Immature natural killer cell (primary cell): ENCODE measurements at regions not wholly inside any gene's neighbourhood (a gene's known extent, or its start where the extent isn't known, plus 50 kb on each side); places are given as distances from the start of the nearest gene placed in this dataset.

ENCODE experiments used
- DNase-seq, 3 donors: peaks; one replicate each; pipeline ENCODE4 v3.0.0; 2022; ENCODE audit warnings: mixed read lengths in 1 of 3
- H3K27ac Mint-ChIP-seq, 6 donors: one replicate each; pipeline ENCODE4 v1.8.0; 2020; ENCODE audit warnings: mixed read lengths in 6 of 6, mild to moderate bottlenecking in 5 of 6, inconsistent platforms in 4 of 6, moderate library complexity in 3 of 6
- H3K27me3 Mint-ChIP-seq, 3 donors: one replicate each; pipeline ENCODE4 v1.8.0; 2020 to 2021; ENCODE audit warnings: low read depth in 3 of 3, mild to moderate bottlenecking in 3 of 3, mixed read lengths in 3 of 3, moderate library complexity in 3 of 3, inconsistent platforms in 1 of 3
- H3K36me3 Mint-ChIP-seq, 3 donors: one replicate each; pipeline ENCODE4 v1.8.0; 2020; ENCODE audit warnings: mixed read lengths in 3 of 3, inconsistent platforms in 2 of 3, mild to moderate bottlenecking in 2 of 3
- H3K4me1 Mint-ChIP-seq, 2 donors: one replicate each; pipeline ENCODE4 v1.8.0; 2020; ENCODE audit warnings: inconsistent platforms in 2 of 2, mild to moderate bottlenecking in 2 of 2, mixed read lengths in 2 of 2, moderate library complexity in 1 of 2
- H3K4me3 Mint-ChIP-seq, 5 donors: one replicate each; pipeline ENCODE4 v1.8.0; 2020; ENCODE audit warnings: mild to moderate bottlenecking in 5 of 5, mixed read lengths in 5 of 5, inconsistent platforms in 3 of 5, moderate library complexity in 3 of 5
- H3K9me3 Mint-ChIP-seq, 6 donors: one replicate each; pipeline ENCODE4 v1.8.0; 2020; ENCODE audit warnings: mild to moderate bottlenecking in 6 of 6, mixed read lengths in 6 of 6, inconsistent platforms in 4 of 6, moderate library complexity in 3 of 6

DNA sequence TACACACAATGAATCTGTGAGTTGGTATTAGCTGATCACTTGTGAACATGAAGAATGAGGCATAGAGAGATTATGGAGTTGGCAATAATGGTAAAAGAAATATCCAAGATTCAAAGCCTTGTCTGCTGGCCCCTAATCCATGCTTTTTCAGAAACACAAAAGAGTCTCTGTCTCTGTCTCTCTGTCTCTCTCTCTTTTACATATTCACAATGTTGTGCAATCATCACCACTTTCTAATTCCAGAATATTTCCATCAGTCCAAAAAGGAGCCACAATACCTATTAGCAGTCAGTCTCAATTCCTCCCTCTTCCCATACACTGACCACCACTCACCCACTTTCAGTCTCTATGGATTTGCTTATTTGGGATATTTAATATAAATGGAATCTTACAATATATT is 370.1 kb upstream of the CDH8 start:
- H3K27me3 Mint-ChIP-seq = peaks cover 0 to 2% (median 0%) of the 10 kb centered on the region in 3 donors
- no peaks in the 10 kb centered on the region for H3K4me1 Mint-ChIP-seq

DNA sequence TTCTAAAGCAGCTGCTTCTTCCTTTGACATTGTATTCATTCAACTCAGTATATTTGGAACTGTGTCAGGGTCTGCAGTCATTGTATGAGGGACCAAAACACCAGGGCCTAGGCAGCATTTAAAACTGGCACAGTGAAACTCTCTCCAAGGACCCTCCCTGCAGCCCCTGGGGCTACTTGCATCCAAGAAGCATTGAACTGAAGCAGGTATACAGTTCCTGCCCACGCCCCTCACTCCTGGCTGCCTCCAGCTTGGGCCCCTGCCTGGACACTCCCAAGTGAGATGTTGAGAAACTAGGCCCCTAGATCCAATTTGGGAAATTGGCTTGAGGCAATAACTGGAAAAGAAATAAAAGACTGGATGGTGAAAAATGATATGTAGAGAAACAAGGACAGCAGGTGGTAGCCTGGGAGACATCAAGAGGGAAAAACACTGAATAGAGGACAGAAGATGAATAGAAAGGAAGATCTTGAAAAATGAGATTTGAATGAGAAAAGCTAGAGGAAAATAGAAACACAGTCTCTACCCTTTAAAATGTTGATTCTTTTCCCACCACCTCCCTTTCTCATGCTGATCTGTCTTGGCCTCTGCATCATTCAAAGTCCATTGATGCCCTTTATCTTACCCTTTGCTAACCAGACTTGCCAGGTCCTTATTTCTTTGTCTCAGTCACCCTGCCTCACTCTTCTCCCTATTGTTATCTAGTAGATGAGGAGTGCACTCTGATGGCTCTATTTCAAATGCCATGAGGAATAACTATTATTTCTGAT is 368.8 kb upstream of the CDH8 start:
- Mint-ChIP-seq H3K9me3 (peaks cover 9 to 47% (median 17%) of the 10 kb centered on the region in 6 donors), H3K27me3 (peaks cover 0 to 2% (median 0%) of the 10 kb centered on the region in 3 donors), H3K4me3 (no peak overlapping the region), H3K4me1 (no peaks in the 10 kb centered on the region), H3K27ac (no peak overlapping the region), H3K36me3 (peaks cover 0 to 5% (median 0%) of the 10 kb centered on the region in 3 donors)
- no peak for DNase-seq

More for the DNA sequence above, 370.1 kb upstream of the CDH8 start:
- H3K9me3 Mint-ChIP-seq = peaks cover 5 to 40% (median 12%) of the 10 kb centered on the region in 6 donors
- DNase-seq = no peak
- H3K36me3 Mint-ChIP-seq = peaks cover 0 to 5% (median 0%) of the 10 kb centered on the region in 3 donors
- no peak overlapping the region for H3K4me3 Mint-ChIP-seq
- no peak overlapping the region for H3K27ac Mint-ChIP-seq

DNA sequence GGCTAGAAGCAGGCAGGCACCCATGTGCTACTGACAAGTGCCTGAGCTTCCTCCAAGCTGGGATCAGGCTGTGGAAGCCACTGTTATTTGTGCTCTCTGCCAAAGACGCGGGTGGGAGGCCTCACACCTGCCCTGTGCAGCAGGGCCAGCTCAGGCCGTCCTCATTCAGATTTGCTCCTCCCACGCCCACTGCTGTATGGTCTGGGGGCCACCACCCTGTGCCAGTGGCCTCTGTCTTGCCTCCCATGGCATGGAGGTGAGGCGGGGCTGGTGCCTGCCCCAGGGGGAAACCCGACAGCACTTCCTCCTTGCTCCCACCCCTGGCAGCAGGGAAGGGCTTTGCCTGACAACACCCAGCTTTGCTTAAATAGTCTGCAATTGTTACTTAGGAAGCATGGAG is 356.5 kb upstream of the CDH8 start:
- Mint-ChIP-seq H3K27me3 (peaks cover 0 to 1% (median 0%) of the 10 kb centered on the region in 3 donors), H3K27ac (no peak overlapping the region), H3K4me3 (no peak overlapping the region), H3K4me1 (no peaks in the 10 kb centered on the region), H3K36me3 (no peaks in the 10 kb centered on the region), H3K9me3 (peaks cover 3 to 47% (median 20%) of the 10 kb centered on the region in 6 donors)
- DNase-seq = no peak

- Mint-ChIP-seq H3K4me3 (no peak overlapping the region), H3K27ac (no peak overlapping the region), H3K36me3 (no peaks in the 10 kb centered on the region), H3K4me1 (no peaks in the 10 kb centered on the region), H3K9me3 (peaks cover 2 to 50% (median 21%) of the 10 kb centered on the region in 6 donors), H3K27me3 (peaks cover 0 to 1% (median 0%) of the 10 kb centered on the region in 3 donors)
- no peak for DNase-seq
These were observed 355.7 kb upstream of the CDH8 start for GRCh38 chr16:62391940-62392339.

GRCh38 chr16:62391134-62391533 is 354.9 kb upstream of the CDH8 start:
- no peak overlapping the region for H3K27ac Mint-ChIP-seq
- H3K36me3 Mint-ChIP-seq = no peaks in the 10 kb centered on the region
- H3K9me3 Mint-ChIP-seq = peaks cover 0 to 50% (median 21%) of the 10 kb centered on the region in 6 donors
- H3K27me3 Mint-ChIP-seq = peaks cover 0 to 1% (median 0%) of the 10 kb centered on the region in 3 donors
- no peak for DNase-seq
- H3K4me3 Mint-ChIP-seq = no peak overlapping the region
- H3K4me1 Mint-ChIP-seq = no peaks in the 10 kb centered on the region

DNA sequence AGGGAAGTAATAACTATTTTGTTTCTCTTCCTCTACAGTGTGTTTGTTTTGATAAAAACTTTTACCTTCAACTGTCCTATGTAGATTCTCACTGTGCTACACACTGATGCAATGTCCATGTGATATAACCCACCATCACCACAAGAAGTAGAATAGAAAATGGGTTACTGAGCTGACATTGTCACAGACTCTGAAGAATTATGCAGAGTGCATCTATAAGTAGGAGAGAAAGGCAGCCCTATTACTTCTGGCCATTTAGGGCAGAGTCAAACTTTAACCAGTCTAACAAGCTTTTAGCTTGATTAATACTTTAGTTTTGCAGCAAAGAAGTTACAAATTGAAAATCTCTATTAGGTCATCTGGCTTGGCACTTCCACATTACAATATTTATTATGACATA is 354.0 kb upstream of the CDH8 start:
- no peak for DNase-seq
- Mint-ChIP-seq H3K27ac (no peak overlapping the region), H3K4me3 (no peak overlapping the region), H3K27me3 (peaks cover 0 to 1% (median 0%) of the 10 kb centered on the region in 3 donors), H3K9me3 (peaks cover 0 to 51% (median 25%) of the 10 kb centered on the region in 6 donors), H3K36me3 (no peaks in the 10 kb centered on the region), H3K4me1 (no peaks in the 10 kb centered on the region)

DNA sequence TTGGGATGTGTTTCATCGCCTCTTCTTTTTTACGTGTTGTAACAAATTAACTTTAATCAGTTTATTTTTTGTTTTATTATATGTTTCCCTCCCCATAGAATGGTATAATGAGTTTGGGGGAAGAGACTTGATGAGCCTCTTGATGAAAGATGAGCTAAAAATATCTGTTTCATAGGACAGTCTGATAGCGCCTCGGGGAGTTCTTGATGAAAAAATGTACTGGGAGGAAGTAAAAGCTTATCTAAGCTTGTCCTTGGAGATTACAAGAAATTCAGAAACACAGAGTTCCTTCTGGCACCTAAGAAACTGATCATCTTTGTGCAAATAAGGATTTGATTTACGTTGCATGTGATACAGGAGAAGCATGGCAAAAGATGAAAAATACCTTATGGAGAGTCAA is 350.2 kb upstream of the CDH8 start:
- Mint-ChIP-seq H3K4me3 (no peak overlapping the region), H3K9me3 (peaks cover 0 to 67% (median 26%) of the 10 kb centered on the region in 6 donors), H3K27me3 (peaks cover 0 to 1% (median 0%) of the 10 kb centered on the region in 3 donors), H3K4me1 (no peaks in the 10 kb centered on the region), H3K36me3 (no peaks in the 10 kb centered on the region), H3K27ac (no peak overlapping the region)
- no peak for DNase-seq

GRCh38 chr16:62383941-62384340 is 347.7 kb upstream of the CDH8 start:
- no peak overlapping the region for H3K27ac Mint-ChIP-seq
- no peak for DNase-seq
- H3K9me3 Mint-ChIP-seq = peaks cover 3 to 56% (median 24%) of the 10 kb centered on the region in 6 donors
- H3K36me3 Mint-ChIP-seq = no peaks in the 10 kb centered on the region
- H3K4me3 Mint-ChIP-seq = no peak overlapping the region
- H3K4me1 Mint-ChIP-seq = no peaks in the 10 kb centered on the region
- H3K27me3 Mint-ChIP-seq = peaks cover 0 to 2% (median 0%) of the 10 kb centered on the region in 3 donors

DNA sequence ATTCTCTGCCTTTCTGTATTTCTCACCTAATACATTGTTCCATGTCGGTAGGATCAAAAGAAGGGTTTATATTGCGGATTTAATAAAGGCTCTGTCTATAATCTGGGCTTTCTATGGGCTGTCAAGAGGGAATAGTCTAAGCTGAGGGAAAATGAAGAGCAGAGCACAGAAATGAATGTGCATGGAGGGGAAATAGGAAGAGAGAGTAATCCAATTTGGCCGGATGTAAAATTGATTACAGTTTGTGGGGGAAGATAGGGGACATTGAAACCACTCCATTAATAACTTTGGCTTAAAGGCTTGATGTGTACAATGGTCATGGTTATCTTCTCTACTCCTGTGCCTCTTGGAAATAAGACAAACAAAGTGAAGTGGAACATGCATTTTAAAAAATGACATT is 334.2 kb upstream of the CDH8 start:
- Mint-ChIP-seq H3K4me1 (no peaks in the 10 kb centered on the region), H3K27ac (no peak overlapping the region), H3K27me3 (peaks cover 0 to 1% (median 0%) of the 10 kb centered on the region in 3 donors), H3K4me3 (no peak overlapping the region), H3K36me3 (no peaks in the 10 kb centered on the region), H3K9me3 (peaks cover 6 to 52% (median 19%) of the 10 kb centered on the region in 6 donors)
- DNase-seq = no peak

DNA sequence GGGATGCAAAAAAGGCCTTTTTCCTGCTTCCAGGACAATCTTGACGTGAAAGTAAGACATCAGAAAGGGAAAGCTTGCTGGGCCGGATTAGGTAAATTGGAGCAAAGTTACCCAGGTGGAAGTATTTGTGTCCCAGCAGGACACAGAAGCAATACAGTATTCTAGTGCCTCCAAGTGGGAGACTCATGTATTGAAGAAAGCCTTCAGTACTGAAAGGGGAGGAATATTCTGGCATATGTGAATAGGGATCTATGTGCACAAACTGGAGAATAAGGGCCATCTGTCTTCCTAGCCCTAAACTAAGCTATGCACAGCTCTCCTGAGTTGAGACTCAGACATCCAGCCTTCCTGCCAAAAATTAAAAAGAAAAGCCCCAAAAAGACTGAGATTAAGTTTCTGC is 327.3 kb upstream of the CDH8 start:
- Mint-ChIP-seq H3K36me3 (no peaks in the 10 kb centered on the region), H3K27ac (no peak overlapping the region), H3K9me3 (peaks cover 3 to 54% (median 23%) of the 10 kb centered on the region in 6 donors), H3K4me1 (no peaks in the 10 kb centered on the region), H3K27me3 (peaks cover 0 to 2% (median 0%) of the 10 kb centered on the region in 3 donors), H3K4me3 (no peak overlapping the region)
- DNase-seq = no peak

DNA sequence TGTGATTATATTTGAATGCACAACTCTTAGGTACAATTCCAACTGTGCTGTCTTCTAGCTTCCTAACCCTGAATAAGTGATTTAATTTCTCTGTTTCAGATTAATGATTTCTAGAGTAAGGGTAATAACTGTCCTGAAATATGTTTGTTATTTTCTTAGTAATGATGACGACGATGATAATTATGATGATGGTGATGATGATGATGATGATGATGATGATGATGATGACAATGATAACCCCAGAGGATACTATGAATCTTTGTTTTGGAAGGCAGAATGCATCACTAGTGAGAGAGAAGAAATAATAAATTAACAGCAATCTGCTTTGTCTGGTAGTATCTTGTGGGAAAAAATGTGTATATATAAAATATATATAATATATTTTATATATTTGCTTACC is 317.1 kb upstream of the CDH8 start:
- H3K4me1 Mint-ChIP-seq = no peaks in the 10 kb centered on the region
- H3K27me3 Mint-ChIP-seq = no peaks in the 10 kb centered on the region
- H3K36me3 Mint-ChIP-seq = peaks cover 0 to 3% (median 3%) of the 10 kb centered on the region in 3 donors
- DNase-seq = no peak
- no peak overlapping the region for H3K4me3 Mint-ChIP-seq
- H3K9me3 Mint-ChIP-seq = peaks cover 7 to 38% (median 17%) of the 10 kb centered on the region in 6 donors
- no peak overlapping the region for H3K27ac Mint-ChIP-seq

DNA sequence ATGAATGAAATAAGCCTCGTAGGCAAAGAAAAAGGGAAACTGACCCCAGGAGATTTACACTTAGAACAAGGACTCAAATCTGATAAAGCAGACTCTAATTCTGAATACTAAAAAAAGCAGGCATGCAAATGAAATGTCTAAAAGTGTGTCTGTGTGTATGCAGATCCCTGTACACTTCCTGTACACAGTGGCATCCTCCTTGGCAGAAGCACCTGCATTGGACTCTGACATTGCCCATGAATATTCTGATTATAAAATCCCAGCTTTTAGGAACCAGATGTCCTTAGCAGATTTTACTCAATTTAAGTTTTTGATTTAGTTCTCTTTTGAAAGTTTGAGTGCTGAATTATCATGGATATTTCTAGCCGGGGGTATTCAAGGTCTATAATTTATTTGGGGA is 306.0 kb upstream of the CDH8 start:
- no peak overlapping the region for H3K27ac Mint-ChIP-seq
- peaks cover 3 to 55% (median 20%) of the 10 kb centered on the region in 6 donors for H3K9me3 Mint-ChIP-seq
- no peaks in the 10 kb centered on the region for H3K4me1 Mint-ChIP-seq
- H3K36me3 Mint-ChIP-seq = peaks cover 0 to 10% (median 0%) of the 10 kb centered on the region in 3 donors
- H3K4me3 Mint-ChIP-seq = no peak overlapping the region
- no peak for DNase-seq
- no peaks in the 10 kb centered on the region for H3K27me3 Mint-ChIP-seq

DNA sequence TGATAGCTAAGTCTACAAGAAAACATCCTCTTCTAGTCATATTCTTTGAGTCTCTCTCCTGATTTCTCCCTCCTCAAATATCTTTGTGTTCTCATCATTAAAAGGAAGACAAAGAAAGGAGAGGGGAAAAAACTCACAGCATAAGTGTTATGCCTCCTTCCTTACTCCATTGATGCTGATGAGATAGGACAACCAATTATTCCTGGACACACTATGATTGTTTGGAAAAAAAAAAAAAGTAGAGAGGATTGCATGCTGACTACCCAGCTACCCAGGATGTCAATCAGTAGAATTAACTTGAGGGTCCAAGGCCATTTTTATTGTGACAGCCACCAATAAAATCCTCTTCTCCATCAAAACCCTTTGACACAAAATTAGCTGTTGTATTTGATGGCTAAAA is 299.1 kb upstream of the CDH8 start:
- Mint-ChIP-seq H3K36me3 (no peaks in the 10 kb centered on the region), H3K4me3 (no peak overlapping the region), H3K27me3 (no peaks in the 10 kb centered on the region), H3K27ac (no peak overlapping the region), H3K9me3 (peaks cover 4 to 42% (median 18%) of the 10 kb centered on the region in 6 donors), H3K4me1 (no peaks in the 10 kb centered on the region)
- DNase-seq = no peak

DNA sequence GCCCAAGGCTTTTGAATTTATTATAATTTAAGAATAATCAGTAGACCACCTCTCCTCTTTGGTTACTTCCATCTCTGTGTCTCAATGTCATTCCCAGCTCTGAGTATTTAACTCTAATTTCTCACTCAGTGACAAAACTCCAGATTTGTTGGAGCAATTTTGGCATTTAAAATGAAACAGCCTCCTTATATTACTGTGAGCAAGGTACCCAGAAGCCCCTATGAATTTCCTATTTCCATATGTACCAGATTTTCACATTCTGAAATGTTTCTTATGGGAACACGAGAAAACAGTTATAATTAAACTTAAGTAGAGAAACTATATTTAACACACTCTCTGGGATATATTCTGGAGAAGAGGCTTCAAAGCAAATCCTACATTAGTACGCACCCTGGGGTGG is 285.4 kb upstream of the CDH8 start:
- Mint-ChIP-seq H3K9me3 (peaks cover 5 to 32% (median 24%) of the 10 kb centered on the region in 6 donors), H3K4me3 (no peak overlapping the region), H3K4me1 (no peaks in the 10 kb centered on the region), H3K27me3 (no peaks in the 10 kb centered on the region), H3K27ac (no peak overlapping the region), H3K36me3 (no peaks in the 10 kb centered on the region)
- no peak for DNase-seq

DNA sequence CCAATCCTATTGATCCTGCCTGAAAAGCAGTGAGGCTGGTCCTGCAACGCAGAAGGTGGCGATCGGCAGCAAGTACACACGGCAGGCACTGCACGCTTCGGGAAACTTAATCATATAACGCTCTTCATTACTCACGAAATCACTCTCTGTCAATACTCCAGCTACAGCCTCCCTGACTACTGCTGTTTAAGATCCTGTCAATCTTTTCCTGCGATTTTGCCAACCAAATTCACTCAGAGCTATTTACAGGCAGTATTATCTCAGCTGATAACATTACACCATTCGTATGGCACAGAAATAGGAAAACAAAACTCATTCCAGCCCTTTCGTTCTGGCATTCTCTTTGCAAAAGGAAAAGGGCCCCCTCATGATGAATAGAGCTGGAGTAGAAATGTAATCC is 262.4 kb upstream of the CDH8 start:
- no peak for DNase-seq
- Mint-ChIP-seq H3K27me3 (no peaks in the 10 kb centered on the region), H3K27ac (no peak overlapping the region), H3K36me3 (peaks cover 0 to 5% (median 0%) of the 10 kb centered on the region in 3 donors), H3K4me3 (no peak overlapping the region), H3K9me3 (peaks cover 5 to 70% (median 30%) of the 10 kb centered on the region in 6 donors), H3K4me1 (no peaks in the 10 kb centered on the region)
